ENCODE measurements at regions not wholly inside any gene's neighbourhood (a gene's known extent, or its start where the extent isn't known, plus 50 kb on each side); places are given as distances from the start of the nearest gene placed in this dataset.
"Not testable (repeated sequence)": the region's sequence is repeated elsewhere in the genome, so short reads cannot be mapped to it uniquely, and the experiment has no call there.

- no peak overlapping the region for H3K4me3 ChIP-seq (ENCODE audit: low read depth, low read length)
- in situ Hi-C loops (cut with HindIII; ENCODE audit: low sequenced_read_pairs): no loop called here
- no peak for DNase-seq (ENCODE audit: low read depth)
- no peak for TF ChIP-seq CTCF (IDR thresholded peaks at IDR 0.05; ENCODE audit: low read depth, low read length, missing control alignments)
Measured at GRCh38 chr2:182548031-182548950, 121.5 kb upstream of the PDE1A start.

DNA sequence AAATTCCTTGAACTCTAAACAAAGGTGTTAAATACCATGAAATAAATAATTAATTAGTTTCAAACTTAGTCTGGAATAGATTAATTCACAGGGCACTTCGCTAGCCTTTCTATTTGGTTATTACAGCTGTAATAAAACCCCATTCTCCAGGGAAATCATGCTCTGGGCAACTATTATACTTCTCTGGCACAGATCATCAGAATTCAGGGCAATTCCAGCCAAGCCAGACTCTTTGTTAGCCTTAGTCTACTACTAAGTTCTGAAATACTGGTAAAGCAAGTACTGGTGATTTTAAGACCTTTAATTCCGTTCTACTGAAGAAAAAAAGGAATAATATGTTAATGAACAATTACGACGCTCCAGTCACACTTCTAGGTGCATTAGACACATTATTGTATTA is 123.4 kb upstream of the PDE1A start:
- DNase-seq (ENCODE audit: low read depth): no peak
- H3K4me3 ChIP-seq (ENCODE audit: low read depth, low read length): no peak overlapping the region
- no peak for TF ChIP-seq CTCF (IDR thresholded peaks at IDR 0.05; ENCODE audit: low read depth, low read length, missing control alignments)
- in situ Hi-C loops (cut with HindIII; ENCODE audit: low sequenced_read_pairs): no loop called here

GRCh38 chr2:182552232-182552631 is 125.4 kb upstream of the PDE1A start:
- DNase-seq (ENCODE audit: low read depth); H3K4me3 ChIP-seq (ENCODE audit: low read depth, low read length); in situ Hi-C loops (cut with HindIII; ENCODE audit: low sequenced_read_pairs): not testable (repeated sequence)

DNA sequence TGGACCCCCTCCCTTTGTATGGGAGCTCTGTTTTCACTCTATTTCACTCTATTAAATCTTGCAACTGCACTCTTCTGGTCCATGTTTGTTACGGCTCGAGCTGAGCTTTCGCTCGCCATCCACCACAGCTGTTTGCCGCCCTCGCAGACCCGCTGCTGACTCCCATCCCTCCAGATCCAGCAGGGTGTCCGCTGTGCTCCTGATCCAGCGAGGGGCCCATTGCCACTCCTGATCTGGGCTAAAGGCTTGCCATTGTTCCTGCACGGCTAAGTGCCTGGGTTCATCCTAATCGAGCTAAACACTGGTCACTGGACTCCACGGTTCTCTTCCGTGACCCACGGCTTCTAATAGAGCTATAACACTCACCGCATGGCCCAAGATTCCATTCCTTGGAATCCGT is 125.9 kb upstream of the PDE1A start:
- in situ Hi-C loops (cut with HindIII; ENCODE audit: low sequenced_read_pairs); H3K4me3 ChIP-seq (ENCODE audit: low read depth, low read length): not testable (repeated sequence)

DNA sequence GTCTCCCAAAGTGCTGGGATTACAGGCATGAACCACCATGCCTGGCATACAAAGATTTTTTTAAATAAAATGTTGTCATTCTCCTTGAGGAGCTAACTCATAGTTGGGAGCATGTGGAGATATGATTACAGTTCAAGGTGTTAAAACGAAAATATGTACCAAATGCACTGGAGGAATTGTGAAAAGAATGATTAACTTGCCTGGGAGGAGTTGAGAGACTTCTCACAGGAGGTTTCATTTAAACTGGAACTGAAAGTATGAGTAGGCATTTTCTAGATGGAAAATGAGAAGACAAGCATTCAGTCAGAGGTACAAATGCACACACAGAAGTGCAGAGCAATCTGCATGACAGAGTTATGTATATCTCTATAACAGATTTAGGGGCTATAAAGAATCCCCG is 126.6 kb upstream of the PDE1A start:
- DNase-seq (ENCODE audit: low read depth): no peak
- in situ Hi-C loops (cut with HindIII; ENCODE audit: low sequenced_read_pairs): no loop called here

More for the DNA sequence above, 125.9 kb upstream of the PDE1A start:
- DNase-seq (ENCODE audit: low read depth): not testable (repeated sequence)

DNA sequence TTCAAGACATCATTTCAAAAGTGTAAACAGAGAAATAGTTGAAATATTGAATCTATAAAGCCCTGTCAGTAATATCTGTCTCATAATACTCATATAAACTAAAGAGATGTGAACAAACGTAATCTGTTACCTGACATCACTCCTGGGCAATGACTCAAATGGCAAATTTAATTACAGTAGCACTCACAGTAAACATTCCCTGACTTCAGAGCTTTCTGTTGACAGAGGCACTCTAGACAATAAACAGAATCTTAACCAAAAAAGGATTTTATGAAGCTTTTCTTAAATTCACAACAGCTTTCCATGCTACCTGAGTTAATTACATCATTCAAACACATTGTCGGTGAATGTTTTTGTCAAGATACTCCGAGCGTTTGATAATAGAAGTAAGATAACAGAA is 128.1 kb upstream of the PDE1A start:
- no peak for DNase-seq (ENCODE audit: low read depth)
- no peak for TF ChIP-seq CTCF (IDR thresholded peaks at IDR 0.05; ENCODE audit: low read depth, low read length, missing control alignments)
- in situ Hi-C loops (cut with HindIII; ENCODE audit: low sequenced_read_pairs): no loop called here
- H3K4me3 ChIP-seq (ENCODE audit: low read depth, low read length): no peak overlapping the region

More for the DNA sequence above, 126.6 kb upstream of the PDE1A start:
- no peak for TF ChIP-seq CTCF (IDR thresholded peaks at IDR 0.05; ENCODE audit: low read depth, low read length, missing control alignments)
- no peak overlapping the region for H3K4me3 ChIP-seq (ENCODE audit: low read depth, low read length)

- H3K4me3 ChIP-seq (ENCODE audit: low read depth, low read length): no peak overlapping the region
- in situ Hi-C loops (cut with HindIII; ENCODE audit: low sequenced_read_pairs): no loop called here
- TF ChIP-seq CTCF (IDR thresholded peaks at IDR 0.05; ENCODE audit: low read depth, low read length, missing control alignments): no peak
- DNase-seq (ENCODE audit: low read depth): no peak
Measured at GRCh38 chr2:182558564-182558963, 131.7 kb upstream of the PDE1A start.
